Muscle of leg (tissue), 3 donors: ENCODE measurements at regions not wholly inside any gene's neighbourhood (a gene's known extent, or its start where the extent isn't known, plus 50 kb on each side); places are given as distances from the start of the nearest gene placed in this dataset.
A peak's percentile ranks its signal among the peaks of the same experiment; 100 is the strongest.

Source experiments
- DNase-seq: peaks from one replicate; pipeline ENCODE4 v3.0.0; 2013
- H3K27ac ChIP-seq: one replicate; pipeline ENCODE4 v1.5.1; 2013; ENCODE audit warnings: mild to moderate bottlenecking, low read length, control low read depth
- H3K27me3 ChIP-seq: one replicate; pipeline ENCODE4 v1.6.1; 2013; ENCODE audit warnings: low read length; ENCODE audit not compliant: control insufficient read depth, insufficient read depth
- H3K36me3 ChIP-seq: one replicate; pipeline ENCODE4 v1.6.1; 2013; ENCODE audit warnings: low read length; ENCODE audit not compliant: control insufficient read depth, insufficient read depth
- H3K4me1 ChIP-seq: one replicate; pipeline ENCODE4 v1.6.1; 2013; ENCODE audit warnings: low read length; ENCODE audit not compliant: control insufficient read depth, insufficient read depth
- H3K4me3 ChIP-seq: one replicate; pipeline ENCODE4 v1.5.1; 2013; ENCODE audit warnings: low read length, control low read depth
- H3K9me3 ChIP-seq: replicated peaks from 2 replicates; pipeline ENCODE4 v1.6.1; 2013; ENCODE audit warnings: low read depth, low read length; ENCODE audit not compliant: control insufficient read depth
- WGBS: methylation state at CpG from one replicate; pipeline ENCODE4 v1.1.5; 2013; ENCODE audit warnings: missing lambda C conversion rate; ENCODE audit not compliant: insufficient coverage; 5-methylcytosine and 5-hydroxymethylcytosine counted together

DNA sequence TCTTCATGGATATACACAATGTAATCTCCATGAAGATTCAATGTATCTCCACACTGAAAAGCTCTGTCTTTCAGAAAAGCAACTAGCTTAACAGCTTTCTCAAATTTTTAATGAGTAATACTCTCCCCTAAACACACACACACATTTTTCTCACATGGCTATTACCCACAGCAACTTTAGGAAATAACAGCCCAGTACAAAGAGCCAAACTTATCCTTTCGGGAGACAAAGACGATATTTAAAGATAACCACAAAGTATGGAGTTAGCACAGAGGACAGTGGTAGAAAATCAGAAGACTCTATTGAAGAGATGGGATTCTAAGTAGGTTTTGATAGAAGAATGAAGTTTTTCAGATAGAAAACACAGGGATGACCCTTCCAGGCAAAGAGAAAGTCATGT, 394.9 kb upstream of the TRIB2 start:
- H3K4me3 ChIP-seq: no peak overlapping the region
- no peaks in the 10 kb centered on the region for H3K36me3 ChIP-seq
- H3K27ac ChIP-seq: peak overlapping the region; percentile 42
- H3K4me1 ChIP-seq: peaks cover 8% of the 10 kb centered on the region
- no peaks in the 10 kb centered on the region for H3K9me3 ChIP-seq
- no peaks in the 10 kb centered on the region for H3K27me3 ChIP-seq
- no CpG with 5 or more reads among the region's 2 CpGs for WGBS
- DNase-seq: no peak

DNA sequence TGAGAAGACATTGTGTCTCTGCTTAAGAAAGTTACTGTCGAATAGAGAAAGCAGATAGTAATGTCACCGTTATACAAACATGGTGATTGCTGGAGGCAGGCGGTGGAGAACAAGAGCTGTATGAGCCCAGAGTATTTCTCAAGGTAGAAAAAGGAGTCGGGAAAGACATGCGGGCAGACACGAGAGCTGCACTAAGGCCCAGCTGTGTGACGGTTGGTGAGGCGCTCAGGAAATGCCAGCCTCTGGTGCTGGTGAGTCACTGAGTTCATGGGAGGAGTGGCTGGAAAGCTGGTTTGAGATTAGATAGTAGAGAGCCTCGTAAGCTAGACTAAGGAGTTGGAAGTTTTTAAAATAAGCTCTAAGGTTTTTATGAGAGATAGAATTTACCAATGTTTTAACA, 390.9 kb upstream of the TRIB2 start:
- H3K9me3 ChIP-seq: no peaks in the 10 kb centered on the region
- H3K4me1 ChIP-seq: peaks cover 7% of the 10 kb centered on the region
- DNase-seq: no peak
- H3K36me3 ChIP-seq: no peaks in the 10 kb centered on the region
- no peak overlapping the region for H3K4me3 ChIP-seq
- WGBS: 89% methylated on average over 9 of the region's 9 CpGs
- H3K27ac ChIP-seq: no peak overlapping the region
- no peaks in the 10 kb centered on the region for H3K27me3 ChIP-seq

- Histone ChIP-seq H3K27ac (no peak overlapping the region), H3K27me3 (no peaks in the 10 kb centered on the region), H3K4me1 (no peaks in the 10 kb centered on the region), H3K9me3 (no peaks in the 10 kb centered on the region), H3K36me3 (no peaks in the 10 kb centered on the region), H3K4me3 (no peak overlapping the region)
- WGBS: 80% methylated on average over 7 of the region's 12 CpGs
- DNase-seq: no peak
Observed at GRCh38 chr2:12326449-12327190, 390.1 kb upstream of the TRIB2 start.

DNA sequence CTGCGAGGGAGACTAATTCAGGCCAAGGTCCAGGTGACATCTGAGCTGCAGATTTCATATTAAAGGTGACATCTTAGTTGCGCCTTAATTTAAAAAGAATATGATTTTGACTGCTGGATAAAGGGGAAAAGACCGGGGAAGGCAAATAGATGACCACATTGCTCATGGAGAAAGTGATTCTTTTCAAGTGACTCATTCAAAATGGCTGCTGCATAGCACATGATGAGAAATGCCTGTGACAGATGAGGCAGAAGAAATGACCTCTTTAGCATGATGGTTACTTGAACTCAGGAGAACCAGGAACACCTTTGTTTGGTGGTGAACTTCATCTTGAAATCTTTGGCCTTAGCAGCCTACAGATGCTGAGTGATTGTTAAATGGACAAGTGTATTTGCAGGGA, 385.8 kb upstream of the TRIB2 start:
- 93% methylated on average over 3 of the region's 3 CpGs for WGBS
- no peaks in the 10 kb centered on the region for H3K27me3 ChIP-seq
- no peaks in the 10 kb centered on the region for H3K36me3 ChIP-seq
- no peaks in the 10 kb centered on the region for H3K9me3 ChIP-seq
- DNase-seq: no peak
- peaks cover 13% of the 10 kb centered on the region for H3K4me1 ChIP-seq
- H3K4me3 ChIP-seq: no peak overlapping the region
- no peak overlapping the region for H3K27ac ChIP-seq

DNA sequence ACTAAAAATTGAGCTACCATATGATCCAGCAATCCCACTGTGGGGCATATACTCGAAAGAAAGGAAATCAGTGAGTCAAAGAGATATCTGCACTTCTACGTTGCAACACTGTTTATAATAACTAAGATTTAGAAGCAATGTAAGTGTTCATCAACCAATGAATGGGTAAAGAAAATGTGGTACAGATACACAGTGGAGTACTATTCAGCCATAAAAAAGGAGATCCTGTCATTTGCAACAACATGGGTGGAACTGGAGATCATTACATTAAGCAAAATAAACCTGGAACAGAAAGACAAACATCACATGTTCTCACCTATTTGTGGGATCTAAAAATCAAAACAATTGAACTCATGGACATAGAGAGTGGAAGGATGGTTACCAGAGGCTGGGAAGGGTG, 385.0 kb upstream of the TRIB2 start:
- Histone ChIP-seq H3K9me3 (no peaks in the 10 kb centered on the region), H3K4me3 (no peak overlapping the region), H3K27me3 (no peaks in the 10 kb centered on the region), H3K36me3 (no peaks in the 10 kb centered on the region), H3K4me1 (peaks cover 13% of the 10 kb centered on the region), H3K27ac (no peak overlapping the region)
- DNase-seq: no peak
- no CpG with 5 or more reads among the region's 2 CpGs for WGBS

DNA sequence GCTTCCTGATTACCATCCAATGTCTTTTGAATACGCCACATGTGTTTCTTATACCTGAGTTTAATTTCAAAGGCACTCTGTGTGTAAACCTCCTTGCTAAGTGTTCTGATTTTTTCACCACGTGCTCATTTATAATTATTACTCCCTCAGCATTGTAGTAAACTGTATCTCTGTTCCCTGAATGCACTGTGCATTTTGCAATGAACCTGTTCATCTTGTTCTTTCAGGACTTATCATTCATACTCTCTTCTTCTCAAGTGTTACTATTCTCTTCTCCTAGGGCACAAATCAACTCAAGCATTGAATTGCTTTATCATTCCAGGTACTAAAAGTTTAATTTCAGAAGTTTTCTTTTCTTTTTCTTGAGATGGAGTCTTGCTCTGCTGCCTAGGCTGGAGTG, 383.4 kb upstream of the TRIB2 start:
- Histone ChIP-seq H3K4me1 (peaks cover 13% of the 10 kb centered on the region), H3K4me3 (no peak overlapping the region), H3K9me3 (no peaks in the 10 kb centered on the region), H3K36me3 (no peaks in the 10 kb centered on the region), H3K27ac (no peak overlapping the region), H3K27me3 (no peaks in the 10 kb centered on the region)
- WGBS: 30% methylated on average over 1 of the region's 2 CpGs
- no peak for DNase-seq

- Histone ChIP-seq H3K36me3 (no peaks in the 10 kb centered on the region), H3K4me1 (peaks cover 15% of the 10 kb centered on the region), H3K4me3 (no peak overlapping the region), H3K27me3 (no peaks in the 10 kb centered on the region), H3K27ac (no peak overlapping the region), H3K9me3 (no peaks in the 10 kb centered on the region)
- peak; percentile 53 for DNase-seq
- 52% methylated on average over 2 of the region's 11 CpGs for whole genome bisulfite sequencing
Observed at GRCh38 chr2:12334412-12334966, 382.2 kb upstream of the TRIB2 start.

GRCh38 chr2:12335131-12335530, 381.6 kb upstream of the TRIB2 start:
- H3K36me3 ChIP-seq: no peaks in the 10 kb centered on the region
- peaks cover 17% of the 10 kb centered on the region for H3K4me1 ChIP-seq
- H3K4me3 ChIP-seq: no peak overlapping the region
- no peak overlapping the region for H3K27ac ChIP-seq
- 50% methylated on average over 2 of the region's 6 CpGs for WGBS
- peak; percentile 92 for DNase-seq
- H3K9me3 ChIP-seq: no peaks in the 10 kb centered on the region
- H3K27me3 ChIP-seq: no peaks in the 10 kb centered on the region

GRCh38 chr2:12335995-12336394, 380.7 kb upstream of the TRIB2 start:
- Histone ChIP-seq H3K27me3 (no peaks in the 10 kb centered on the region), H3K4me1 (peaks cover 17% of the 10 kb centered on the region), H3K4me3 (no peak overlapping the region), H3K9me3 (no peaks in the 10 kb centered on the region), H3K27ac (no peak overlapping the region), H3K36me3 (no peaks in the 10 kb centered on the region)
- WGBS: no CpG with 5 or more reads among the region's 2 CpGs
- DNase-seq: no peak

DNA sequence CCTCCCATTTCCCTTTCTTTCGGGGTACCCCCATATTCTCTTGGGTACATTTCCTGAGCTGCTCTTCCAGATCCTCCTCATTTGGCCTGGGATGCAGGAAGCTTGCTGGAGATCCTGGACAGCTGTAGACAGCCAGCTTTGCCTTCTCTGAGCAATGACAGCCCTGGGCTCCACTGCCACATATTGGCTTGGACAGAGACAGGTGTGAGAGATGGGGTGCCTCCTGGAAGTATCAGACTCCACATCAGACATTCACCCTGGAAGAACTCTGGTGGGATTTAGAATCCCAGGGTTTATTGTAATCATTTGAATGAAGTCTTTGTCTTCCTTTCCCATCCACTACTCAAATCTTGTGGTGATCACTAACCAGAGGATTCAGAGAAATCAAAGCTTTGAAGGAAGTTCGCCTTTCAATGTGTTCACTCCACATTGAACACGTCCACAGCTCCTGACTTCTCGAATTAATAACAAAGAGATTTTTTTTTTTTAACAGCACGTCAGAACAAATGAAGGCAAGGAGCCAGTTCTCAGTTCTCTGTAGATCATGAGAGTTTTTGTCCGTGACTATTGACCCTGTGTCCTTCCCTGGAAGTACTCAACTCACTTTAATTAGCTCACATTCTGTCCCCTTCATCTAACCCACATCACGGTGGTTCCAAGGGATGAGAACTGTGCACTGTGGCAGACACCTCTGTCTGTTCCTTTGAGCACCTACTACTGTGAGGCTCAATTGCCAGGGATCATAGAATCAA, 377.6 kb upstream of the TRIB2 start:
- DNase-seq: no peak
- no peaks in the 10 kb centered on the region for H3K36me3 ChIP-seq
- H3K9me3 ChIP-seq: no peaks in the 10 kb centered on the region
- H3K27ac ChIP-seq: no peak overlapping the region
- no peak overlapping the region for H3K4me3 ChIP-seq
- 67% methylated on average over 1 of the region's 7 CpGs for WGBS
- peaks cover 16% of the 10 kb centered on the region for H3K4me1 ChIP-seq
- no peaks in the 10 kb centered on the region for H3K27me3 ChIP-seq
